Skeletal muscle satellite cell (primary cell): ENCODE measurements at regions not wholly inside any gene's neighbourhood (a gene's known extent, or its start where the extent isn't known, plus 50 kb on each side); places are given as distances from the start of the nearest gene placed in this dataset.

ENCODE experiments used
- H3K27me3 ChIP-seq: 2 replicates; pipeline ENCODE4 v1.7.0; 2013; ENCODE audit warnings: low read length; ENCODE audit not compliant: control insufficient read depth, insufficient read depth
- H3K36me3 ChIP-seq: 2 replicates; pipeline ENCODE4 v1.7.0; 2013; ENCODE audit warnings: mild to moderate bottlenecking, control low read depth, low read length; ENCODE audit not compliant: insufficient read depth
- H3K4me1 ChIP-seq: 2 replicates; pipeline ENCODE4 v1.7.0; 2013; ENCODE audit warnings: low read length; ENCODE audit not compliant: control insufficient read depth, insufficient read depth
- H3K4me2 ChIP-seq: 2 replicates; pipeline ENCODE4 v1.7.0; 2013; ENCODE audit warnings: mild to moderate bottlenecking, low read length
- H3K4me3 ChIP-seq: 2 replicates; pipeline ENCODE4 v1.7.0; 2013; ENCODE audit warnings: low read length
- H3K9ac ChIP-seq: 2 replicates; pipeline ENCODE4 v1.7.0; 2013; ENCODE audit warnings: mild to moderate bottlenecking, low read depth, low read length, moderate library complexity
- H3K9me3 ChIP-seq: replicated peaks from 2 replicates; pipeline ENCODE4 v1.7.0; 2013; ENCODE audit warnings: mild to moderate bottlenecking, control low read depth, low read length

DNA sequence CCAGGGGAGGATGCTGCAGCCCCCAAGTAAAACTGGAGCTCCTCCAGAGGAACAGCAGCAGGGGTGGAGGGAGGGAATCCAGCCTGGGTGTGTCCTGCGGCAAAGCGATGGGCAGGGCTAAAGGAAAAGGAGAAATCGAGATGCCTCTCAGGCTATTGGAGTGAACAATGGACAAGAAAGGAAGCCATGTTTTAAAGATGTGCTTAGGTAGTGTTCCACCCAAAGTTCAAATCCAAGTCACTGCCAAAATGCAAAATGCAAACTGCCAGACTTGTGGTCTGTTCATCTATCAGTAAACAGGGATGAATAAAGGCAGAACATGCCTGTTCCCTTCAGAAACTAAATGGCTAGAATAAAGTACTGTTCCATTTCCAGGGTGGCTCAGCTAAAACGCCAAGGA lies 197.5 kb upstream of the NSMCE3 start:
- Histone ChIP-seq H3K9ac (no peak overlapping the region), H3K9me3 (no peaks in the 10 kb centered on the region), H3K4me1 (no peaks in the 10 kb centered on the region), H3K27me3 (no peaks in the 10 kb centered on the region), H3K36me3 (no peaks in the 10 kb centered on the region), H3K4me3 (no peak overlapping the region), H3K4me2 (no peak overlapping the region)

DNA sequence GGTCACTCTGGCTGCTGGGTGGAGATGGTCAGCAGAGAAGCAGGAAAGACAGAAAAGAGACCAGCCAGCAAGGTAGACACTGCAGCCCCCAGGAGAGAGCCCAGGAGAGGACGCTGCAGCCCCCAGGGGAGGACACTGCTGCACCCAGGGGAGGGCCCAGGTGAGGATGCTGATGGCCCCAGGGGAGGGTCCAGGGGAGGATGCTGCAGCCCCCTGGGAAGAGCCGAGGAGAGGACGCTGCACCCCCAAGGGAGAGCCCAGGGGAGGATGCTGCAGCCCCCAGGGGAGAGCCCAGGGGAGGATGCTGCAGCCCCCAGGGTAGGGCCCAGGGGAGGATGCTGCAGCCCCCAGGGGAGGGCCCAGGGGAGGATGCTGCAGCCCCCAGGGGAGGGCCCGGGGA lies 196.7 kb upstream of the NSMCE3 start:
- Histone ChIP-seq H3K9me3 (no peaks in the 10 kb centered on the region), H3K4me1 (no peaks in the 10 kb centered on the region), H3K4me3 (no peak overlapping the region), H3K9ac (no peak overlapping the region), H3K27me3 (no peaks in the 10 kb centered on the region), H3K4me2 (no peak overlapping the region), H3K36me3 (no peaks in the 10 kb centered on the region)

DNA sequence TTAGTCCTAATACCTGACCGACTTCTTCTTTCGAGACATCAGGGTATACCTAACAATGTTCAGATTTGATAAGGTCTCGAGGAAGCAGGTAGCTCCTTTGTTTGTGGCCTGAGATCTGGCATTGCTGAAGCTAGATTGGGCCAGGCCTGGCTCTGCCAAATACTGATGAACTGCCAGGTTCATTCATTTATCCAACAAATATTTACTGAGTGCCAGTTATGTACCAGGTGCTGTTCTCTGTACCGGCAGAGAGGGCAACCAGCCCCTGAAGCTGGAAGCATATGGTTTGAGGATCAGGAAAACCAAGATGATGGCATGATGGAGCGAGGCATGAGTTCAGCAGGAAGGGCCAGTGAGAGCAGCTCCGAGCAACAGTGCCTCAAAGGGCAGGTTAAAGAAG lies 196.2 kb upstream of the NSMCE3 start:
- Histone ChIP-seq H3K4me2 (no peak overlapping the region), H3K4me3 (no peak overlapping the region), H3K4me1 (no peaks in the 10 kb centered on the region), H3K9ac (no peak overlapping the region), H3K36me3 (no peaks in the 10 kb centered on the region), H3K9me3 (no peaks in the 10 kb centered on the region), H3K27me3 (no peaks in the 10 kb centered on the region)

DNA sequence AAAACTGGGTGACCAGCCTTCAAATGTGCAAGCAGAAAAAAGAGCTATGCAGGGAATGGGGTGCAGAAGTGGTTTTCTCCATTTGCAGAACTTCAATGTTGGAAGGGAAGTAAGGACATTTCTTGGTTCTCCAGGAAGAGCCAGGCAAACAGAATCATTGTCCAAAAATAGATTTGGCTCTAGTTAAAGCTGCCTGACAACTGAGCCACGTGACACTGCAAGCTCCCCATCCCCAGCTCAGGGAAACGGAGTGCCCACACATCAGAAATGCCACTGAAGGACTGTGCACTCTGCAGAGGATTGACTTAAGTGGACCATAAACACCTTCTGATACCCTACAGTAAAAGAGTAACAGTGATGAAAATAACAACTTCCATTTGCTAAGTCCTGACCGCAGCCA lies 195.6 kb upstream of the NSMCE3 start:
- no peaks in the 10 kb centered on the region for H3K9me3 ChIP-seq
- no peak overlapping the region for H3K4me2 ChIP-seq
- H3K36me3 ChIP-seq, result no peaks in the 10 kb centered on the region
- H3K4me3 ChIP-seq, result no peak overlapping the region
- no peaks in the 10 kb centered on the region for H3K27me3 ChIP-seq
- H3K9ac ChIP-seq, result no peak overlapping the region
- H3K4me1 ChIP-seq, result no peaks in the 10 kb centered on the region

DNA sequence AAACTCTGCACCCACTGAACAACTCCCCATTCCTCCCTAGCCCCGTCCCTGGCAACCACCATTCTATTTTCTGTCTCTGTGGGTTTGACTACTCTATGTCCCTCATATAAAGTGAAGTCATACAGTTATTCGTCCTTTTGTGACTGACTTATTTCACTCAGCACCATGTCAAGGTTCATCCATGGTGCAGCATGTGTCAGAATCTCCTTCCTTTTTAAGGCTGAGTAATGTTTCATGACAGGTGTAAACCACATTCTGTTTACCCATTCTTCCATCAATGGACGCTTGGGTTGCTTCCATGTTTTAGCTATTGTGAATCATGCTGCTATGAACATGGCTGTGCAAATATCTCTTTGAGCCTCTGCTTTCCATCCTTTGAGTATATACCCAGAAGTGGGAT lies 192.3 kb upstream of the NSMCE3 start:
- Histone ChIP-seq H3K4me1 (no peaks in the 10 kb centered on the region), H3K9ac (no peak overlapping the region), H3K9me3 (no peaks in the 10 kb centered on the region), H3K4me2 (no peak overlapping the region), H3K4me3 (no peak overlapping the region), H3K27me3 (no peaks in the 10 kb centered on the region), H3K36me3 (no peaks in the 10 kb centered on the region)

DNA sequence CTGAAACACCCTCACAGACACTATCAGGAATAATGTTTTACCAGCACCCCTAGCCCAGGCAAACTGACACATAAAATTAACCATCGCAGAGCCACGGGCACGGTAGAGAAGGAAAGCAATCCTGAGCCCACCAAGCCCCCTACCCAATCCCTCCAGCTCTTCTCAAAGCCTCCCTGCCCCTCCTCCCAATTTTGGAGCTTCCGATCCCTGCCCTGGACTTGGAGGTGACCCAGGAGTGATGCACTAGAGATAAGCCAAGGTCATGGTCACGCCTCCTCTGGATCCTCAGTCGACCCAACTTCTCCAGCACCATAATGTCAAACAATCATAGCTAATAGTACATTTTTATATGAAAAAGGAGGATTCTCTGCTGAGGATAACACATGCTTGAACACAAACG lies 188.7 kb upstream of the NSMCE3 start:
- Histone ChIP-seq H3K9me3 (no peaks in the 10 kb centered on the region), H3K36me3 (no peaks in the 10 kb centered on the region), H3K27me3 (no peaks in the 10 kb centered on the region), H3K4me1 (no peaks in the 10 kb centered on the region), H3K9ac (no peak overlapping the region), H3K4me3 (no peak overlapping the region), H3K4me2 (no peak overlapping the region)

DNA sequence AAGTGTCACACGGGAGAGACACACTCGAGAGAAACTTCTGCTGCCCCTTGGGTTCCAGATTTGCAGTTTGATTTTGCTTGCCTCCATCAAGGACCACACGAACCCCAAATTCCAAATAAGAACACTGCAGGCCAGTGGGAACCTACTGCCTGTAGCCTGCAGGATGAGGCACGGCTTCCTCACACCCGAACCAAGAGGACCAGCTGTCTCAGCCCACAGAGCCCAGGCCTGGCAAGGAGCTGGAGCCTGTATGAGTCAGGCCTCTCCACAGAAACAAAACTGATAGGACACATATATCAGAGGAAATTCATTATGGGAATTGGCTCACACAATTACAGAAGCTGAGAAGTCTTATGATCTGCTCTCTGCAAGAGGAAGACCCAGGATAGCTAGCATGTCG lies 188.1 kb upstream of the NSMCE3 start:
- Histone ChIP-seq H3K27me3 (no peaks in the 10 kb centered on the region), H3K4me1 (no peaks in the 10 kb centered on the region), H3K9ac (no peak overlapping the region), H3K4me3 (no peak overlapping the region), H3K4me2 (no peak overlapping the region), H3K9me3 (no peaks in the 10 kb centered on the region), H3K36me3 (no peaks in the 10 kb centered on the region)

DNA sequence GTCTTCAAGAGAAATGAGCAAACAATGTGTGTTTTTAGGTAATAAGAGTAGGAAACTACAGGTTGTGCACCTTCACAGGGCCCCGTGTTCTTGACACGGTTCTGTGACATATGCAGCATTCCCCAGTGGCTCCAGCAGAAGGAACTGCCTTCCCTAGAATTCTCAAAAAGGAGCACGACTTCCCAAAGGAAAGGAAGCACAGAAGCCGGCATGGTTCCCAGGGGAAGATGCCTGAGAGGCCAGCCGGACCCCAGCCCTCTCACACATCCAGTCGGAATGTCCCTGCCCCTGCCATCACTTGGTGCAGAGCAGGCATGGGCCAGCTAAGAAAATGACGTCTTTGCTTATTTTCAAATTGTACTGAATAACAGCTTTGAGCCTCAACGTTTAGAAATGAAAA lies 187.3 kb upstream of the NSMCE3 start:
- Histone ChIP-seq H3K9ac (no peak overlapping the region), H3K9me3 (no peaks in the 10 kb centered on the region), H3K4me2 (no peak overlapping the region)

DNA sequence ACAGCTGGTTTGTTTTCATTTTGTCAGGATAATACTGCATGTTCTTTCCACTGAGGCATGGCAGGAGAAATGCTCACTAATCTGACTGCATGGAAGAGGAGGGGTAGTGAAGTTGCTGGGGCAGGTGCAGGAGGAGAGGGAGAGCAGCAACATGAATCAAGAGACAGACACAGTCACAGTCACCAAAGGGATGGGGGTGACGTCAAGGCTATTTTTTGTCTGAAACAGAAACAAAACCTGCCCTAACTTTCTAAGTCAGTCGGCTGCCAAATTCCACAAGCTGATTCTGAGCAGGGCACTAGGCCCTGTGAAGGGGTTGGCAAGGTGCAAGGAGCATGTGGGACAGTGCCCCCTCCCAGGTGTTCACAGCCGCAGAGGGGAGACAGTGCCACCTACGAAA lies 186.6 kb upstream of the NSMCE3 start:
- no peaks in the 10 kb centered on the region for H3K9me3 ChIP-seq
- H3K4me1 ChIP-seq, result no peaks in the 10 kb centered on the region
- H3K4me3 ChIP-seq, result no peak overlapping the region
- H3K36me3 ChIP-seq, result no peaks in the 10 kb centered on the region
- H3K9ac ChIP-seq, result no peak overlapping the region
- H3K4me2 ChIP-seq, result no peak overlapping the region
- no peaks in the 10 kb centered on the region for H3K27me3 ChIP-seq

More for the DNA sequence above, 187.3 kb upstream of the NSMCE3 start:
- H3K4me3 ChIP-seq, result no peak overlapping the region
- no peaks in the 10 kb centered on the region for H3K27me3 ChIP-seq
- H3K36me3 ChIP-seq, result no peaks in the 10 kb centered on the region
- no peaks in the 10 kb centered on the region for H3K4me1 ChIP-seq

DNA sequence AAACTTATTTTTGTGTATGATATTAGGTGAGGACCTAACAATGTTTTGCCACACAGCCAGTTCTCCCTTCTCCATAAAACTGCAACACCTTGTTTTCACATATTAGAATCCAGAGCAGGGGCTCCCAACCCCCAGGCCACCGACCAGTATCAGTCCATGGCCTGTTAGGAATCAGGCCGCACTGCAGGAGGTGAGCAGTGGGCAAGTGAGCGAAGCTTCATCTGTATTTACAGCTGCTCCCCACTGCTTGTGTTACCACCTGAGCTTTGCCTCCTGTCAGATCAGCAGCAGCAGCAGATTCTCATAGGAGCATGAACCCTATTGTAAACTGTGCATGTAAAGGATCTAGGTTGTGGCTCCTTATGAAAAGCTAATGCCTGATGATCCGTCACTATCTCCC lies 185.9 kb upstream of the NSMCE3 start:
- no peaks in the 10 kb centered on the region for H3K27me3 ChIP-seq
- no peak overlapping the region for H3K4me2 ChIP-seq
- no peaks in the 10 kb centered on the region for H3K4me1 ChIP-seq
- no peak overlapping the region for H3K9ac ChIP-seq
- no peaks in the 10 kb centered on the region for H3K9me3 ChIP-seq
- H3K36me3 ChIP-seq, result no peaks in the 10 kb centered on the region
- H3K4me3 ChIP-seq, result no peak overlapping the region

DNA sequence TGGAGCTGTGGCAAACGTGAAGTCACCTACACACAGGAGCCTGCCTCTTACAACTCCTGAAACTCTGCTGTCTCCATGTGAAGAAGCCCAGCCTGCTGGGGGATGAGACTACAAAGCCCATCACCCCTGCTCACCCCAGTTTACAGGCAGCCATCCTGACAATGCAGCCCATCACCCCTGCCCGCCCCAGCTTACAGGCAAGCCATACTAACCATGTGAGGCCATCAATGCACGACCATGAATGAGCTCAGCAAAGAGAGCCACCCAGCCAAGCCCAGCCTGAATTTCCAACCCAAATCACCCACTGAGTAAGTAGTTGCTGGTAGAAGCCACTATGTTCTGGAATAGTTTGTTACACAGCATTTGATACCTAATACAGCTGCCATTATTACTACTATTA lies 185.4 kb upstream of the NSMCE3 start:
- H3K9ac ChIP-seq, result no peak overlapping the region
- H3K36me3 ChIP-seq, result no peaks in the 10 kb centered on the region
- no peaks in the 10 kb centered on the region for H3K4me1 ChIP-seq
- no peaks in the 10 kb centered on the region for H3K27me3 ChIP-seq
- no peaks in the 10 kb centered on the region for H3K9me3 ChIP-seq
- H3K4me2 ChIP-seq, result no peak overlapping the region
- no peak overlapping the region for H3K4me3 ChIP-seq

DNA sequence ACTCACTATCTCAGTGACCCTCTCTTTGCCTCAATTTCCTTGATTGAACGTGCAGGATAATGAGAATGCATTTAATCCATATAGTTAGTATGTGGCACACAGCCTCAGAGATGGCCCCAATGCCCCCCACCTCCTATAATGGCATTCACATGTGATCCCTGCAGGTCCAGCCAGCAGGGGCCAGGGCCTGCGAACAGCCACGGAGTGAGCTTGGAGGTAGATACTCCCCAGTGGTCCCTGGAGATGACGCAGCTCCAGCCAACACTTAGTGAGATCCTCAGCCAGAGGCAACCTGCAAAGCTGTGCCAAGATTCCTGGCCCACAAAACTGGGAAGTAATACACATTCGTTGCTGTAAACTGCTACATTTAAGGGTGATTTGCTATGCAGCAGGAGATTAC lies 184.9 kb upstream of the NSMCE3 start:
- Histone ChIP-seq H3K36me3 (no peaks in the 10 kb centered on the region), H3K4me2 (no peak overlapping the region), H3K4me1 (no peaks in the 10 kb centered on the region), H3K27me3 (no peaks in the 10 kb centered on the region), H3K9ac (no peak overlapping the region), H3K9me3 (no peaks in the 10 kb centered on the region), H3K4me3 (no peak overlapping the region)
